Liver (tissue), 8 donors: ENCODE measurements at regions not wholly inside any gene's neighbourhood (a gene's known extent, or its start where the extent isn't known, plus 50 kb on each side); places are given as distances from the start of the nearest gene placed in this dataset.

Source experiments
- DNase-seq: peaks from one replicate; pipeline ENCODE4 v3.0.0-alpha.2; 2017; ENCODE audit warnings: low spot score
- H3K27ac ChIP-seq, 2 donors: one replicate each; pipeline ENCODE4 v1.7.0; 2013; ENCODE audit warnings: inconsistent platforms in 2 of 2, low read length in 2 of 2, control low read depth in 1 of 2, low read depth in 1 of 2, mild to moderate bottlenecking in 1 of 2
- H3K27me3 ChIP-seq, 4 donors: one replicate each; pipeline versions ENCODE4 v1.6.1 to v1.7.0; 2013; ENCODE audit warnings: low read length in 3 of 4, inconsistent platforms in 1 of 4, mild to moderate bottlenecking in 1 of 4, moderate library complexity in 1 of 4; ENCODE audit not compliant: control insufficient read depth in 4 of 4, insufficient read depth in 4 of 4
- H3K36me3 ChIP-seq, 4 donors: one replicate each; pipeline versions ENCODE4 v1.6.1 to v1.7.0; 2013; ENCODE audit warnings: low read length in 3 of 4, mild to moderate bottlenecking in 3 of 4, low read depth in 1 of 4, moderate library complexity in 1 of 4; ENCODE audit not compliant: control insufficient read depth in 4 of 4, insufficient read depth in 3 of 4
- H3K4me1 ChIP-seq, 4 donors: one replicate each; pipeline versions ENCODE4 v1.6.1 to v1.7.0; 2013; ENCODE audit warnings: low read length in 3 of 4, mild to moderate bottlenecking in 3 of 4, moderate library complexity in 1 of 4; ENCODE audit not compliant: control insufficient read depth in 4 of 4, insufficient read depth in 4 of 4
- H3K4me3 ChIP-seq, 3 donors: one replicate each; pipeline versions ENCODE4 v1.6.1 to v1.7.0; 2013; ENCODE audit warnings: low read length in 3 of 3, control low read depth in 1 of 3, low read depth in 1 of 3, mild to moderate bottlenecking in 1 of 3
- H3K9ac ChIP-seq, 2 donors: one replicate each; pipeline ENCODE4 v1.7.0; 2013; ENCODE audit warnings: low read length in 2 of 2, mild to moderate bottlenecking in 2 of 2, moderate library complexity in 2 of 2, control low read depth in 1 of 2, low read depth in 1 of 2
- H3K9me3 ChIP-seq, 4 donors: one replicate each; pipeline versions ENCODE4 v1.6.1 to v1.7.0; 2013; ENCODE audit warnings: low read length in 3 of 4; ENCODE audit not compliant: control insufficient read depth in 4 of 4
- ATF3 ChIP-seq: IDR thresholded peaks from 2 replicates; pipeline ENCODE4 v1.6.1; 2016; ENCODE audit warnings: antibody characterized with exemption
- FOXA1 ChIP-seq: IDR thresholded peaks from 2 replicates; pipeline ENCODE4 v1.6.1; 2016; ENCODE audit warnings: antibody characterized with exemption
- GABPA ChIP-seq, 2 donors: IDR thresholded peaks in 1 of 2; conservative IDR thresholded peaks in 1 of 2; 2 replicates each; pipeline ENCODE4 v1.6.1; 2016; ENCODE audit warnings: antibody characterized with exemption in 2 of 2, mild to moderate bottlenecking in 1 of 2, moderate library complexity in 1 of 2
- HNF4A ChIP-seq, 2 donors: conservative IDR thresholded peaks; 2 replicates each; pipeline ENCODE4 v1.6.1; 2016; ENCODE audit warnings: antibody characterized with exemption in 2 of 2, mild to moderate bottlenecking in 2 of 2
- NR2F2 ChIP-seq: IDR thresholded peaks from 2 replicates; pipeline ENCODE4 v1.6.1; 2016; ENCODE audit warnings: antibody characterized with exemption
- REST ChIP-seq: IDR thresholded peaks from 2 replicates; pipeline ENCODE4 v1.6.1; 2016; ENCODE audit warnings: antibody characterized with exemption, mild to moderate bottlenecking
- RXRA ChIP-seq, 2 donors: IDR thresholded peaks; 2 replicates each; pipeline ENCODE4 v1.6.1; 2017 to 2018; ENCODE audit warnings: antibody characterized with exemption in 2 of 2, mild to moderate bottlenecking in 1 of 2
- SP1 ChIP-seq: IDR thresholded peaks from 2 replicates; pipeline ENCODE4 v1.6.1; 2018; ENCODE audit warnings: antibody characterized with exemption, mild to moderate bottlenecking
- TAF1 ChIP-seq: conservative IDR thresholded peaks from 2 replicates; pipeline ENCODE4 v1.6.1; 2016; ENCODE audit warnings: antibody characterized with exemption, mild to moderate bottlenecking
- WGBS: extraction: QIAGEN DNeasy Blood & Tissue Kit; methylation state at CpG from one replicate; pipeline ENCODE4 v1.1.7; 2013; 5-methylcytosine and 5-hydroxymethylcytosine counted together
- TF ChIP-seq, protein P1 (sequence below): IDR thresholded peaks from 2 replicates; pipeline ENCODE4 v1.6.1; 2016; ENCODE audit warnings: antibody characterized with exemption
- TF ChIP-seq, protein P2 (sequence below): fragments of 150-350 bp; IDR thresholded peaks from 2 replicates; pipeline ENCODE4 v1.5.1; 2017; ENCODE audit warnings: improper control_type of control experiment, low read depth, low read length; ENCODE audit not compliant: missing input control
- donor health status: healthy.
- donor health status: healthy.
- donor health status: healthy.
- donor health status: healthy.
- donor health status: healthy.

DNA sequence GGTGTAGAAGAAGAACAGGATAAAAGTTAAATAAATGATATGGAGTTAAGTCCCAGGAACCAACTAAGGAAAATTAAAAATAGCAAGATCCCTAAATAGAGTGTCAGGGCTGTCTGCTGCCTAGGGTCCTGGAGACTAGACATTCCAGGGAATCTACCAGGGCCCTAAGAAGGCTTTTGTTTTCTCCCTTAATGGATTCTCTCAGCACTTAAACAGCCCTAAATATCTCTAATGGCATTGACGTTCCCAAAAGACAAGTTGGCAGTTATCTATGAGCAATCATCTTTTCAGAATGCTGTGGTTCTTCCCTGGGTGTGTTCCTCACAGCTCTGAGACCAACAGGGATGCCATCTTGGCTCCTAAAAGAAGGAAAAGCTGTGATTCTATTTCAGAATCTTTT lies 616.3 kb downstream of the EPHA4 start:
- no peak for DNase-seq
- 28% methylated on average over 1 of the region's 1 CpG for WGBS

DNA sequence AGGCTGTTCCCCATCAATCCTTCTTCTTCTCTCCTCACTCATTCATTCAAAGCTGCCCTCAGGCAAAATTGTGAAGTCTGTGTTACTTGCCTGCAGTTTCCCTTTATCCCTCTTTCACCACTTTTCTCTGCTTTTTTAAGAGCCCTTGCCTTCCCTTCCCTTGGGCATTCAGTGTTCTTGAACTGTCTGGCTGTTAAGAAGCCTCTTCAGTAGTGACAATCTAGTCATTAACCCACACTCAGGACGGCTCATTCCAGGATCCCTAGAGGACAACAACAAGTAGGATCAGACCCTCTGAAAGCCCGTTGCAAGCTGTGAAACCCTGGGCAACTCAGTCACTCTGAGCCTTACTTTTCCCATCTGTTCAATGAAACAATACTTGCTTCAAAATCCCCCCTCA lies 615.7 kb downstream of the EPHA4 start:
- Histone ChIP-seq H3K9ac (no peak overlapping the region), H3K4me1 (peaks cover 0 to 10% (median 4%) of the 10 kb centered on the region in 4 donors), H3K27ac (no peak overlapping the region), H3K9me3 (no peaks in the 10 kb centered on the region), H3K36me3 (no peaks in the 10 kb centered on the region), H3K27me3 (no peaks in the 10 kb centered on the region), H3K4me3 (no peak overlapping the region)
- TF ChIP-seq HNF4A (conservative IDR thresholded peaks at IDR 0.05) (no peak), ATF3 (no peak), SP1 (no peak), TAF1 (no peak), REST (no peak)
- TF ChIP-seq, protein P1, sequence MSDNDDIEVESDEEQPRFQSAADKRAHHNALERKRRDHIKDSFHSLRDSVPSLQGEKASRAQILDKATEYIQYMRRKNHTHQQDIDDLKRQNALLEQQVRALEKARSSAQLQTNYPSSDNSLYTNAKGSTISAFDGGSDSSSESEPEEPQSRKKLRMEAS = no peak
- 50% methylated on average over 2 of the region's 2 CpGs for WGBS
- no peak for DNase-seq

More for the DNA sequence above, 616.3 kb downstream of the EPHA4 start:
- Histone ChIP-seq H3K9me3 (no peaks in the 10 kb centered on the region), H3K4me1 (peaks cover 0 to 10% (median 4%) of the 10 kb centered on the region in 4 donors), H3K36me3 (no peaks in the 10 kb centered on the region), H3K27ac (no peak overlapping the region), H3K4me3 (no peak overlapping the region), H3K27me3 (no peaks in the 10 kb centered on the region), H3K9ac (no peak overlapping the region)
- TF ChIP-seq FOXA1 (no peak), NR2F2 (no peak), RXRA (IDR thresholded peaks at IDR 0.05) (no peak), HNF4A (conservative IDR thresholded peaks at IDR 0.05) (no peak)
- TF ChIP-seq, protein P2, sequence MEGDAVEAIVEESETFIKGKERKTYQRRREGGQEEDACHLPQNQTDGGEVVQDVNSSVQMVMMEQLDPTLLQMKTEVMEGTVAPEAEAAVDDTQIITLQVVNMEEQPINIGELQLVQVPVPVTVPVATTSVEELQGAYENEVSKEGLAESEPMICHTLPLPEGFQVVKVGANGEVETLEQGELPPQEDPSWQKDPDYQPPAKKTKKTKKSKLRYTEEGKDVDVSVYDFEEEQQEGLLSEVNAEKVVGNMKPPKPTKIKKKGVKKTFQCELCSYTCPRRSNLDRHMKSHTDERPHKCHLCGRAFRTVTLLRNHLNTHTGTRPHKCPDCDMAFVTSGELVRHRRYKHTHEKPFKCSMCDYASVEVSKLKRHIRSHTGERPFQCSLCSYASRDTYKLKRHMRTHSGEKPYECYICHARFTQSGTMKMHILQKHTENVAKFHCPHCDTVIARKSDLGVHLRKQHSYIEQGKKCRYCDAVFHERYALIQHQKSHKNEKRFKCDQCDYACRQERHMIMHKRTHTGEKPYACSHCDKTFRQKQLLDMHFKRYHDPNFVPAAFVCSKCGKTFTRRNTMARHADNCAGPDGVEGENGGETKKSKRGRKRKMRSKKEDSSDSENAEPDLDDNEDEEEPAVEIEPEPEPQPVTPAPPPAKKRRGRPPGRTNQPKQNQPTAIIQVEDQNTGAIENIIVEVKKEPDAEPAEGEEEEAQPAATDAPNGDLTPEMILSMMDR = no peak
- TF ChIP-seq, protein P1 = no peak

DNA sequence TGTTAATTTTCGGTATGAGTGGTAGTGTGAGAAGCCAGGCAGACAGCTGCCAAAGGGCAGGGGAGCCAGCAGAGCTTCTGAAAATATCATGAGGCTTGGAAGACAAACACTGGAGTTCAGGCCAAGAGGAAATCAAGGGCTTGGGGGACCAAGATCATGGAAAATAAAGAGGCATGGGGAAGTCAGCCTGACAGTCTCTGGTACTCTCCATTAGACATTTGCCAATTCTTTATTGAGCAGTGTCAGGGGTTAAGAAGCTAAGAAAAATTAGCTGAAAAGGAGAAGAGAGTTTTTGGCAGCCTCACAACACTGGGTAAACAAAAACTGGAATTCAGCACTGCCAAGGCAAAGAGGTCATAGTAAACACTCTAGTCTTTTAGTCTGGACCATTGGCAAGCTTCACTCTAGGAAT lies 612.7 kb downstream of the EPHA4 start:
- Histone ChIP-seq H3K9me3 (no peaks in the 10 kb centered on the region), H3K4me1 (peaks cover 0 to 10% (median 4%) of the 10 kb centered on the region in 4 donors), H3K27me3 (no peaks in the 10 kb centered on the region), H3K36me3 (no peaks in the 10 kb centered on the region), H3K27ac (peak overlapping the region in 1 of 2 donors; percentile 6), H3K9ac (no peak overlapping the region), H3K4me3 (no peak overlapping the region)
- 19% methylated on average over 1 of the region's 1 CpG for WGBS
- DNase-seq = no peak
- TF ChIP-seq GABPA (IDR thresholded peaks at IDR 0.05 in 1 of 2, conservative IDR thresholded peaks at IDR 0.05 in 1 of 2) (no peak), HNF4A (conservative IDR thresholded peaks at IDR 0.05) (no peak), SP1 (no peak), NR2F2 (peak; percentile 93), RXRA (IDR thresholded peaks at IDR 0.05) (peak; percentile 21 to 36), TAF1 (no peak)
